ENCODE measurements at regions not wholly inside any gene's neighbourhood (a gene's known extent, or its start where the extent isn't known, plus 50 kb on each side); places are given as distances from the start of the nearest gene placed in this dataset.

DNA sequence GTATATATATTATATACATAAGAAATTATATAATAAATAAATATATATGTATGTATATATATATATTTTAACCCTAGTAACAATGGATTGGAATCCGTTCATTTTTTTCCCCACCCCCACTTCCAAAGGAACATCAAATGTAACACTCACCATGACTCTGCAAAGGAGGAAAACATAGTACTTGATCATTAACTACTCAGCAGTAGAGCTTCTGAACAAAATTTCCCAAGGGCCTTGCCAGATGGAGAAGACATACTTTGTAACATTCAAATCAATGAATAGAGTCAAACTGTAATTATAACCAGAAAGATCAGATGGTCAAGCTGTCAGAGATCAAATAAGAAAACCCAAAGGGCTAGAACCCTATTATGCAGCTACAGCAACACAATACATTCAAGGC is 126.0 kb upstream of the CNTN1 start:
- TF ChIP-seq, protein P1, sequence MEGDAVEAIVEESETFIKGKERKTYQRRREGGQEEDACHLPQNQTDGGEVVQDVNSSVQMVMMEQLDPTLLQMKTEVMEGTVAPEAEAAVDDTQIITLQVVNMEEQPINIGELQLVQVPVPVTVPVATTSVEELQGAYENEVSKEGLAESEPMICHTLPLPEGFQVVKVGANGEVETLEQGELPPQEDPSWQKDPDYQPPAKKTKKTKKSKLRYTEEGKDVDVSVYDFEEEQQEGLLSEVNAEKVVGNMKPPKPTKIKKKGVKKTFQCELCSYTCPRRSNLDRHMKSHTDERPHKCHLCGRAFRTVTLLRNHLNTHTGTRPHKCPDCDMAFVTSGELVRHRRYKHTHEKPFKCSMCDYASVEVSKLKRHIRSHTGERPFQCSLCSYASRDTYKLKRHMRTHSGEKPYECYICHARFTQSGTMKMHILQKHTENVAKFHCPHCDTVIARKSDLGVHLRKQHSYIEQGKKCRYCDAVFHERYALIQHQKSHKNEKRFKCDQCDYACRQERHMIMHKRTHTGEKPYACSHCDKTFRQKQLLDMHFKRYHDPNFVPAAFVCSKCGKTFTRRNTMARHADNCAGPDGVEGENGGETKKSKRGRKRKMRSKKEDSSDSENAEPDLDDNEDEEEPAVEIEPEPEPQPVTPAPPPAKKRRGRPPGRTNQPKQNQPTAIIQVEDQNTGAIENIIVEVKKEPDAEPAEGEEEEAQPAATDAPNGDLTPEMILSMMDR (IDR thresholded peaks at IDR 0.05) = no peak
- TF ChIP-seq POLR2A (IDR thresholded peaks at IDR 0.05) = no peak
- TF ChIP-seq POLR2AphosphoS5 (IDR thresholded peaks at IDR 0.05) = no peak

Measured in breast epithelium (tissue), 3 donors.